Loucy (cell line): ENCODE measurements at regions not wholly inside any gene's neighbourhood (a gene's known extent, or its start where the extent isn't known, plus 50 kb on each side); places are given as distances from the start of the nearest gene placed in this dataset.

ENCODE experiments used
- H2AFZ ChIP-seq: fragments of 200-600 bp; sonication (generic); 2 replicates; pipeline ENCODE4 v1.6.0; 2016; ENCODE audit warnings: antibody characterized with exemption, mild to moderate bottlenecking, low read length, moderate library complexity
- H3F3A ChIP-seq: fragments of 200-600 bp; 2 replicates; pipeline ENCODE4 v1.6.0; 2016; ENCODE audit warnings: antibody characterized with exemption, low read depth, mild to moderate bottlenecking
- H3K27me3 ChIP-seq: fragments of 200-600 bp; sonication (generic); 2 replicates; pipeline ENCODE4 v1.6.1; 2014; ENCODE audit warnings: low read length, mild to moderate bottlenecking; ENCODE audit not compliant: insufficient read depth, poor library complexity, severe bottlenecking
- H3K36me3 ChIP-seq: fragments of 200-600 bp; sonication (generic); 2 replicates; pipeline ENCODE4 v1.6.1; 2016; ENCODE audit warnings: low read length; ENCODE audit not compliant: insufficient read depth
- H3K4me1 ChIP-seq: fragments of 200-600 bp; sonication (generic); 2 replicates; pipeline ENCODE4 v1.5.1; 2014; ENCODE audit warnings: low read length, mild to moderate bottlenecking; ENCODE audit not compliant: insufficient read depth, poor library complexity, severe bottlenecking
- H3K4me2 ChIP-seq: fragments of 200-600 bp; sonication (generic); 2 replicates; pipeline ENCODE4 v1.6.0; 2014; ENCODE audit warnings: antibody characterized with exemption, low read length, low read depth, mild to moderate bottlenecking; ENCODE audit not compliant: poor library complexity, severe bottlenecking
- H3K4me3 ChIP-seq: fragments of 200-600 bp; sonication (generic); 2 replicates; pipeline ENCODE4 v1.5.1; 2014; ENCODE audit warnings: low read length, mild to moderate bottlenecking, mixed read lengths; ENCODE audit not compliant: poor library complexity, severe bottlenecking
- H3K79me2 ChIP-seq: fragments of 200-600 bp; sonication (generic); 2 replicates; pipeline ENCODE4 v1.6.1; 2014; ENCODE audit warnings: low read length; ENCODE audit not compliant: insufficient read depth
- H3K9ac ChIP-seq: fragments of 200-600 bp; sonication (generic); 2 replicates; pipeline ENCODE4 v1.6.0; 2014; ENCODE audit warnings: mild to moderate bottlenecking, low read depth, low read length, moderate library complexity; ENCODE audit not compliant: poor library complexity, severe bottlenecking
- H3K9me2 ChIP-seq: fragments of 200-600 bp; sonication (generic); replicated peaks from 2 replicates; pipeline ENCODE4 v1.6.1; 2016; ENCODE audit warnings: low read depth, low read length, mixed read lengths
- H3K9me3 ChIP-seq: fragments of 200-600 bp; sonication (generic); 2 replicates; pipeline ENCODE4 v1.6.1; 2014; ENCODE audit warnings: mild to moderate bottlenecking, antibody characterized with exemption, low read length, low read depth; ENCODE audit not compliant: insufficient read depth
- H4K20me1 ChIP-seq: fragments of 200-600 bp; sonication (generic); 2 replicates; pipeline ENCODE4 v1.6.0; 2014; ENCODE audit warnings: antibody characterized with exemption, low read length, mild to moderate bottlenecking; ENCODE audit not compliant: insufficient read depth, poor library complexity, severe bottlenecking
- CTCF ChIP-seq: fragments of 200-600 bp; sonication (generic); conservative IDR thresholded peaks from 2 replicates; pipeline ENCODE4 v1.5.1; 2014; ENCODE audit warnings: mild to moderate bottlenecking, antibody characterized with exemption, low read length
- EZH2phosphoT487 ChIP-seq: fragments of 200-600 bp; IDR thresholded peaks from 2 replicates; pipeline ENCODE4 v1.6.1; 2018; ENCODE audit warnings: antibody characterized with exemption, mild to moderate bottlenecking, moderate library complexity, borderline replicate concordance

GRCh38 chr1:102084771-102085535 lies 88.2 kb upstream of the OLFM3 start:
- H3K79me2 ChIP-seq: no peaks in the 10 kb centered on the region
- H3K4me2 ChIP-seq: no peak overlapping the region
- TF ChIP-seq CTCF: no peak
- no peak for TF ChIP-seq EZH2phosphoT487
- H3K9me2 ChIP-seq: no peaks in the 10 kb centered on the region
- H3K27me3 ChIP-seq: no peaks in the 10 kb centered on the region
- H3K9ac ChIP-seq: no peak overlapping the region
- H3K9me3 ChIP-seq: no peaks in the 10 kb centered on the region
- H4K20me1 ChIP-seq: no peaks in the 10 kb centered on the region
- H3F3A ChIP-seq: no peaks in the 10 kb centered on the region
- H3K4me3 ChIP-seq: no peak overlapping the region
- no peaks in the 10 kb centered on the region for H3K36me3 ChIP-seq
- no peak overlapping the region for H2AFZ ChIP-seq
- H3K4me1 ChIP-seq: no peaks in the 10 kb centered on the region

- H4K20me1 ChIP-seq: no peaks in the 10 kb centered on the region
- H3K4me3 ChIP-seq: no peak overlapping the region
- no peaks in the 10 kb centered on the region for H3K36me3 ChIP-seq
- H2AFZ ChIP-seq: no peak overlapping the region
- H3F3A ChIP-seq: no peaks in the 10 kb centered on the region
- no peaks in the 10 kb centered on the region for H3K27me3 ChIP-seq
- no peak overlapping the region for H3K9ac ChIP-seq
- H3K79me2 ChIP-seq: no peaks in the 10 kb centered on the region
- H3K9me3 ChIP-seq: no peaks in the 10 kb centered on the region
- no peaks in the 10 kb centered on the region for H3K9me2 ChIP-seq
- H3K4me2 ChIP-seq: no peak overlapping the region
- no peaks in the 10 kb centered on the region for H3K4me1 ChIP-seq
- TF ChIP-seq CTCF (no peak), EZH2phosphoT487 (no peak)
These were observed 86.5 kb upstream of the OLFM3 start for GRCh38 chr1:102083192-102083591.

GRCh38 chr1:102074874-102075273 lies 78.1 kb upstream of the OLFM3 start:
- Histone ChIP-seq H4K20me1 (no peaks in the 10 kb centered on the region), H3K9ac (no peak overlapping the region), H3K9me3 (no peaks in the 10 kb centered on the region), H2AFZ (no peak overlapping the region), H3K4me3 (no peak overlapping the region), H3F3A (no peaks in the 10 kb centered on the region), H3K27me3 (no peaks in the 10 kb centered on the region), H3K4me2 (no peak overlapping the region), H3K4me1 (no peaks in the 10 kb centered on the region), H3K9me2 (no peaks in the 10 kb centered on the region), H3K79me2 (no peaks in the 10 kb centered on the region), H3K36me3 (no peaks in the 10 kb centered on the region)
- TF ChIP-seq CTCF (no peak), EZH2phosphoT487 (no peak)
